IMR-90 (cell line): ENCODE measurements at regions not wholly inside any gene's neighbourhood (a gene's known extent, or its start where the extent isn't known, plus 50 kb on each side); places are given as distances from the start of the nearest gene placed in this dataset. TPM values are rescaled to one million over a fixed set of nuclear protein-coding genes. Genes with fewer than 3 reads are reported as not detected.

Source experiments
- ATAC-seq: fragments of 200-7000 bp; cut with Tn5 transposase; 2 replicates; pipeline ENCODE4 v1.9.1; 2020; ENCODE audit warnings: low read depth, mild to moderate bottlenecking, moderate library complexity
- BruUV-seq: library from RNA; stranded (reverse); fragments of 400-500 nt; replicated peaks from 2 replicates; lab custom pipeline; 2021; lab: Mats Ljungman, UMichigan
- CTCF ChIA-PET: fragments of 300-600 bp; formaldehyde crosslinking; extraction: SDS; loops from one replicate; lab custom pipeline; 2021; ENCODE audit warnings: antibody characterized with exemption; lab: Yijun Ruan, JAX
- POLR2A ChIA-PET: fragments of 300-600 bp; sonication (Branson Sonifier 250); formaldehyde crosslinking; loops from one replicate; lab custom pipeline; 2022; ENCODE audit warnings: antibody characterized with exemption; ENCODE audit not compliant: unreplicated experiment; lab: Charles Lee
- DNase-seq: peaks from one replicate; pipeline ENCODE4 v3.0.0; 2013
- H2AFZ ChIP-seq: replicated peaks from 2 replicates; pipeline ENCODE3; 2013; ENCODE audit warnings: low read length, mild to moderate bottlenecking; ENCODE audit not compliant: poor library complexity
- H2AK5ac ChIP-seq: 2 replicates; pipeline ENCODE4 v1.6.1; 2013; ENCODE audit warnings: low read depth, low read length, inconsistent platforms
- H2AK9ac ChIP-seq: replicated peaks from 2 replicates; pipeline ENCODE3; 2013; ENCODE audit warnings: mild to moderate bottlenecking, low read depth, low read length, moderate library complexity; ENCODE audit not compliant: poor library complexity
- H2BK120ac ChIP-seq: 2 replicates; pipeline ENCODE4 v1.6.1; 2013; ENCODE audit warnings: low read depth, low read length, inconsistent platforms
- H2BK15ac ChIP-seq: 3 replicates; pipeline ENCODE4 v1.6.1; 2013; ENCODE audit warnings: low read depth, low read length, inconsistent platforms
- H2BK20ac ChIP-seq: 2 replicates; pipeline ENCODE4 v1.6.1; 2013; ENCODE audit warnings: low read depth, mild to moderate bottlenecking, inconsistent platforms, low read length, moderate library complexity
- H2BK5ac ChIP-seq: 2 replicates; pipeline ENCODE4 v1.6.1; 2013; ENCODE audit warnings: mild to moderate bottlenecking, low read depth, low read length, inconsistent platforms; ENCODE audit not compliant: poor library complexity, severe bottlenecking
- H3K14ac ChIP-seq: replicated peaks from 2 replicates; pipeline ENCODE4 v1.6.1; 2013; ENCODE audit warnings: low read depth, low read length, inconsistent platforms
- H3K18ac ChIP-seq: 2 replicates; pipeline ENCODE4 v1.6.1; 2013; ENCODE audit warnings: low read depth, low read length, control low read depth
- H3K23ac ChIP-seq: 2 replicates; pipeline ENCODE4 v1.6.1; 2013; ENCODE audit warnings: low read depth, low read length, inconsistent platforms
- H3K27ac ChIP-seq: 2 replicates; pipeline ENCODE4 v1.5.1; 2013; ENCODE audit warnings: mild to moderate bottlenecking, control low read depth, low read length; ENCODE audit not compliant: insufficient read depth
- H3K27me3 ChIP-seq: 2 replicates; pipeline ENCODE4 v1.6.1; 2013; ENCODE audit warnings: low read length; ENCODE audit not compliant: control insufficient read depth, insufficient read depth
- H3K36me3 ChIP-seq: 2 replicates; pipeline ENCODE4 v1.6.1; 2013; ENCODE audit warnings: low read length, mixed read lengths; ENCODE audit not compliant: control insufficient read depth, insufficient read depth
- H3K4ac ChIP-seq: 2 replicates; pipeline ENCODE4 v1.6.1; 2013; ENCODE audit warnings: low read depth, low read length, inconsistent platforms
- H3K4me1 ChIP-seq: 2 replicates; pipeline ENCODE4 v1.6.1; 2013; ENCODE audit warnings: low read length, mixed read lengths; ENCODE audit not compliant: control insufficient read depth, insufficient read depth
- H3K4me2 ChIP-seq: 2 replicates; pipeline ENCODE4 v1.6.1; 2013; ENCODE audit warnings: low read depth, mild to moderate bottlenecking, control low read depth, low read length, moderate library complexity
- H3K4me3 ChIP-seq: 2 replicates; pipeline ENCODE4 v1.5.1; 2013; ENCODE audit warnings: low read depth, mild to moderate bottlenecking, control low read depth, low read length, moderate library complexity; ENCODE audit not compliant: insufficient read depth
- H3K56ac ChIP-seq: 2 replicates; pipeline ENCODE4 v1.6.1; 2013; ENCODE audit warnings: low read length, inconsistent platforms; ENCODE audit not compliant: insufficient read depth; ENCODE audit errors: extremely low read depth
- H3K79me1 ChIP-seq, 2 experiments: 2 replicates each; pipeline ENCODE4 v1.6.1; 2013; ENCODE audit warnings: low read length in 2 of 2, inconsistent platforms in 1 of 2, low read depth in 1 of 2
- H3K9ac ChIP-seq: 2 replicates; pipeline ENCODE4 v1.6.1; 2013; ENCODE audit warnings: low read depth, low read length, control low read depth
- H3K9me1 ChIP-seq: 2 replicates; pipeline ENCODE4 v1.6.1; 2013; ENCODE audit warnings: low read length, inconsistent platforms; ENCODE audit not compliant: insufficient read depth
- H3K9me3 ChIP-seq: 2 replicates; pipeline ENCODE4 v1.6.1; 2013; ENCODE audit warnings: low read length; ENCODE audit not compliant: control insufficient read depth, insufficient read depth
- H4K20me1 ChIP-seq: 2 replicates; pipeline ENCODE4 v1.6.1; 2013; ENCODE audit warnings: low read length, inconsistent platforms; ENCODE audit not compliant: insufficient read depth
- H4K5ac ChIP-seq: 2 replicates; pipeline ENCODE4 v1.6.1; 2013; ENCODE audit warnings: mild to moderate bottlenecking, low read depth, low read length, control low read depth
- H4K8ac ChIP-seq, 2 experiments: 2 replicates each; pipeline ENCODE4 v1.6.1; 2013; ENCODE audit warnings: low read depth in 2 of 2, low read length in 2 of 2, control low read depth in 1 of 2, inconsistent platforms in 1 of 2
- H4K91ac ChIP-seq: 2 replicates; pipeline ENCODE4 v1.6.1; 2013; ENCODE audit warnings: low read depth, low read length, inconsistent platforms; ENCODE audit not compliant: insufficient read depth
- BHLHE40 ChIP-seq: fragments of 150-350 bp; IDR thresholded peaks from 2 replicates; pipeline ENCODE4 v1.6.1; 2016; ENCODE audit warnings: mild to moderate bottlenecking, low read depth, low read length
- CEBPB ChIP-seq: IDR thresholded peaks from 2 replicates; pipeline ENCODE4 v1.6.1; 2012; ENCODE audit warnings: low read depth, low read length, improper control_type of control experiment
- MAFK ChIP-seq: IDR thresholded peaks from 2 replicates; pipeline ENCODE4 v1.6.1; 2012; ENCODE audit warnings: low read depth, low read length, improper control_type of control experiment
- MXI1 ChIP-seq: IDR thresholded peaks from 2 replicates; pipeline ENCODE4 v1.6.1; 2012; ENCODE audit warnings: low read depth, mild to moderate bottlenecking, low read length, moderate library complexity, borderline replicate concordance
- SMC3 ChIP-seq: fragments of 150-350 bp; IDR thresholded peaks from 2 replicates; pipeline ENCODE4 v1.6.1; 2016; ENCODE audit warnings: low read depth, mild to moderate bottlenecking, antibody characterized with exemption, low read length, moderate library complexity
- WGBS, 2 experiments: methylation state at CpG; one replicate each; pipeline versions ENCODE4 v1.1.5 to v1.1.7; 2013; ENCODE audit warnings: missing lambda C conversion rate in 2 of 2; ENCODE audit not compliant: insufficient read length in 1 of 2; ENCODE audit errors: extremely low coverage in 2 of 2; 5-methylcytosine and 5-hydroxymethylcytosine counted together
- dilution Hi-C: fragments of 300-500 bp; cut with HindIII; formaldehyde crosslinking; loops from one replicate; pipeline ENCODE4 v1.14.3; 2018; ENCODE audit warnings: low sequenced_read_pairs; ENCODE audit not compliant: unreplicated experiment
- in situ Hi-C: fragments of 300-500 bp; cut with MboI; formaldehyde crosslinking; loops from 3 replicates; pipeline ENCODE4 v1.14.3; 2019; ENCODE audit warnings: low sequenced_read_pairs, inconsistent platforms, mixed read lengths
- intact Hi-C: fragments of 100-400 bp; cut with micrococcal nuclease; formaldehyde crosslinking; loops from 2 replicates; pipeline ENCODE4 v1.10.0; 2022
- microRNA-seq, 2 experiments: library from miRNA; stranded (forward) in 1 of 2; unstranded in 1 of 2; fragments of 10-50 nt in 1 of 2; fragments of <30 nt in 1 of 2; gene quantifications in 1 of 2; microRNA quantifications in 1 of 2; one replicate each; pipeline versions ENCODE3 to v1.1.0; 2013 to 2020; ENCODE audit not compliant: insufficient read depth in 1 of 2, insufficient read length in 1 of 2, unreplicated experiment in 1 of 2
- small RNA-seq, 5 experiments: library from RNA; depleted of rRNA; stranded (forward); fragments of <200 nt; gene quantifications; one replicate each; pipeline ENCODE3, GENCODE V24; 2012
- TF ChIP-seq, protein P1 (sequence below): fragments of 150-350 bp; IDR thresholded peaks from 2 replicates; pipeline ENCODE4 v1.6.1; 2017; ENCODE audit warnings: mild to moderate bottlenecking, antibody characterized with exemption, low read length, low read depth

DNA sequence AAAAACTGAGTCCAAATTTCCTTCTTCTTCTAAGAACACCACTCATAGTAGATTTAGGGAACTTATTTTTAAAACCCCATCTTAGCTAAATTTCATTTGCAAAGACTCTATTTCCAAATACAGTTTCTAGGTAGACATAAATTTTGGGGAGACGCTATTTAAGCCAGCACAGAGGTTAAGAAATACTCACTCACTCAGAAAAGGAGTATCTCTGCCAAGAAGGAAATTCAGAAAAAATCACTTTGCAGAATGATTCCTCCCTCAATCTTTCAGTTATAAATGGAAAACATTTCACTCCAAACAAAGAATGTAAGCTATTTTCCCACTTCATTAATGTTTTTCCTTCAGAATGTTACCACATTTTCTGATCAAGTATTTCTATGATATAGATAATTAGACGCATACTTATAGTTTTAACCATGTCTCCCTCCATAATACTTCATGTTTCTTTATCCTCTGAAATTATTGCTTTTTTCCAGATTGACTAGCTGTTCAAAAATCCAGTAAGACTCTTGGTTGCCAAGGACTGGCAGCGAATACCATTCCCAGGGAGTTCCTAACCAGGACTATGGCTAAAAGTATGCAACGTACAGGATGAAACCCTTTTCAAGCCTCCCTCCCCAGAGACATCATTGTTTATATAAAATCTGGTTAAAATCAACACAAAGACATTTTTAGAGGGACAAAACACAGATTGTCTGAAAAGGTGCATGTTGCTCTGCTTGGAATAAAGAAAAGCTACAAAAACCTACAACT, 52.5 kb upstream of the RXFP2 start:
- DNase-seq = no peak

More for the DNA sequence above, 52.5 kb upstream of the RXFP2 start:
- CTCF ChIA-PET = interaction anchor here (0.6 to 0.7 kb wide), 2 partner anchors 38 to 118 kb away, joined by 3 to 4 read pairs; no protein-coding TSS in a partner anchor
- Histone ChIP-seq H3K4me1 (no peaks in the 10 kb centered on the region), H2BK120ac (no peak overlapping the region), H2AK5ac (no peak overlapping the region), H3K9me3 (no peaks in the 10 kb centered on the region), H2BK15ac (no peak overlapping the region), H3K27ac (no peak overlapping the region), H3K4me3 (no peak overlapping the region), H3K14ac (no peak overlapping the region), H3K27me3 (no peaks in the 10 kb centered on the region; the same call in 1 of the 2 replicates), H2AFZ (no peak overlapping the region), H3K9me1 (no peaks in the 10 kb centered on the region), H2BK20ac (no peak overlapping the region), H3K18ac (no peak overlapping the region), H4K8ac (no peak overlapping the region), H3K79me1 (no peaks in the 10 kb centered on the region), H3K56ac (no peak overlapping the region), H4K5ac (no peak overlapping the region), H3K36me3 (no peaks in the 10 kb centered on the region), H3K23ac (no peak overlapping the region), H2BK5ac (no peak overlapping the region), H3K9ac (no peak overlapping the region), H3K4me2 (no peak overlapping the region), H2AK9ac (no peak overlapping the region), H4K20me1 (no peaks in the 10 kb centered on the region), H3K4ac (no peak overlapping the region), H4K91ac (no peak overlapping the region)
- intact Hi-C loops = no loop called here
- TF ChIP-seq MXI1 (no peak), SMC3 (no peak), CEBPB (no peak), BHLHE40 (no peak), MAFK (no peak)
- TF ChIP-seq, protein P1, sequence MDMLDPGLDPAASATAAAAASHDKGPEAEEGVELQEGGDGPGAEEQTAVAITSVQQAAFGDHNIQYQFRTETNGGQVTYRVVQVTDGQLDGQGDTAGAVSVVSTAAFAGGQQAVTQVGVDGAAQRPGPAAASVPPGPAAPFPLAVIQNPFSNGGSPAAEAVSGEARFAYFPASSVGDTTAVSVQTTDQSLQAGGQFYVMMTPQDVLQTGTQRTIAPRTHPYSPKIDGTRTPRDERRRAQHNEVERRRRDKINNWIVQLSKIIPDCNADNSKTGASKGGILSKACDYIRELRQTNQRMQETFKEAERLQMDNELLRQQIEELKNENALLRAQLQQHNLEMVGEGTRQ = no peak
- ATAC-seq = no peak
- WGBS, 2 experiments = no CpG with 5 or more reads among the region's 4 CpGs
- dilution Hi-C loops = no loop called here
- in situ Hi-C loops = no loop called here
- no TSS peak for BruUV-seq
- POLR2A ChIA-PET = no interaction called here

Small RNAs in the stretch of these regions (microRNA-seq; reads per million reads assigned to microRNA genes)
- gene AL161616.1 (ENCODE audit: insufficient read depth, insufficient read length) = not detected

Small RNAs in the stretch of these regions (small RNA-seq; reads per million reads assigned to genes)
- 0 reads per million in 5 experiments for gene AL161616.1
